Stimulated activated naive B cell treated with anti-CD40 and anti-IgM and Interleukin-4, amounts not matched to agents 10 μg/mL and 1 μg/mL and 100 μg/mL, for 72 hours (primary cell): ENCODE measurements at regions not wholly inside any gene's neighbourhood (a gene's known extent, or its start where the extent isn't known, plus 50 kb on each side); places are given as distances from the start of the nearest gene placed in this dataset.

Experiments used
- ATAC-seq, 2 donors: fragments of 150-1000 bp; cut with Tn5 transposase; replicated peaks; 2 replicates each; pipeline ENCODE4 v1.10.0; 2021; ENCODE audit warnings: moderate library complexity in 1 of 2
- DNase-seq: peaks from one replicate; pipeline ENCODE4 v3.0.0; 2021
- H3K27ac Mint-ChIP-seq: one replicate; pipeline ENCODE4 v1.8.0; 2022; ENCODE audit warnings: mild to moderate bottlenecking, mixed read lengths
- H3K27me3 Mint-ChIP-seq, 2 donors: one replicate each; pipeline ENCODE4 v1.8.0; 2022; ENCODE audit warnings: mixed read lengths in 2 of 2
- H3K36me3 Mint-ChIP-seq, 2 donors: one replicate each; pipeline ENCODE4 v1.8.0; 2022; ENCODE audit warnings: mixed read lengths in 2 of 2, mild to moderate bottlenecking in 1 of 2
- H3K4me1 Mint-ChIP-seq, 2 donors: one replicate each; pipeline ENCODE4 v1.8.0; 2022; ENCODE audit warnings: mixed read lengths in 2 of 2, mild to moderate bottlenecking in 1 of 2
- H3K4me3 Mint-ChIP-seq, 2 donors: one replicate each; pipeline ENCODE4 v1.8.0; 2022; ENCODE audit warnings: mild to moderate bottlenecking in 2 of 2, mixed read lengths in 2 of 2, moderate library complexity in 1 of 2
- H3K9me3 Mint-ChIP-seq, 2 donors: one replicate each; pipeline ENCODE4 v1.8.0; 2022; ENCODE audit warnings: mixed read lengths in 2 of 2, mild to moderate bottlenecking in 1 of 2

- no peak for DNase-seq
- ATAC-seq, result no peak
- no peak overlapping the region for H3K27ac Mint-ChIP-seq
- H3K4me1 Mint-ChIP-seq, result no peaks in the 10 kb centered on the region
- H3K4me3 Mint-ChIP-seq, result no peak overlapping the region
- peaks cover 0 to 4% of the 10 kb centered on the region in 2 donors for H3K9me3 Mint-ChIP-seq
- no peaks in the 10 kb centered on the region for H3K36me3 Mint-ChIP-seq
- H3K27me3 Mint-ChIP-seq, result no peaks in the 10 kb centered on the region
Observed at GRCh38 chr16:55081622-55082590, 151.2 kb downstream of the IRX5 start.

GRCh38 chr16:55082591-55082976 lies 151.9 kb downstream of the IRX5 start:
- DNase-seq, result no peak
- Mint-ChIP-seq H3K4me1 (no peaks in the 10 kb centered on the region), H3K27me3 (no peaks in the 10 kb centered on the region), H3K36me3 (no peaks in the 10 kb centered on the region), H3K9me3 (peaks cover under 1 to 4% of the 10 kb centered on the region in 2 donors), H3K4me3 (no peak overlapping the region), H3K27ac (no peak overlapping the region)
- ATAC-seq, result no peak

DNA sequence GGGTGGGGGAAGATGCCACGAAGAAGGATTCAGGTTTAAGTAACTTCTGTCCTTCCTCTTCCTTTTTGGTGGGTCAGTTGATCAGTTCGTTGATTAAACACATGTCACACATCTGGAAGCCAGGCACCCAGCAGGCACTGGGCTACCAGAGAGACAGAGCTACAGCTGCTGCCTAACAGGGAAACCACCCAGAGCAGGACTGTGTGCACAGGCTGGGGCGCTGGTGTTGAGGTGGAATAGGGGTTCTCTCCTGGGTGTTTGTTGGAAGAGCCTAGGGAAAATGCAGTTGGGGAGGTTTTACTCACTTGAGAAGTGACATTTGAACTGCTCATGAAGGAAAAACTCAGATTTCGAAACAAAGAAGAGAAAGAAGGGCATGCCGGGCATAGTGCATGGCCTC lies 152.4 kb downstream of the IRX5 start:
- no peaks in the 10 kb centered on the region for H3K27me3 Mint-ChIP-seq
- no peak for ATAC-seq

DNA sequence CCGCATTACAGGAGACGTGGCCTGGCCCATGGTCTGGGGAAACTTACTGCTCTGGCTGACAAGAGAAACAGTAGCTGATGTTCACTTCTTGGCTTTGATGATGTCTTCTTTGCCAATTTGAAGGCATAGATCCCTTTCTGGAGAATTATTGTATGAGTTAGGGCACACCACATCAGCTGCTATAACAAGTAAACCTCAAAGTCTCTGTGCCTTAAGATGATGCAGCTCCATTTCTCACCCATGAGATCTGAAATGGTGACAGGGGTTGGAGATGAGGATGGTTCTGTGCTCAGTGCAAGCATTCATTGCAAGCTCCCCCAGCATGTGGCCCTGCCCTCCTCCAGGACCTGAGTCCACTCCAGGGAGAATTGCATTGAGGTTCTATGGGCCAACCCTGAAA lies 157.4 kb downstream of the IRX5 start:
- H3K27me3 Mint-ChIP-seq, result no peaks in the 10 kb centered on the region
- H3K4me1 Mint-ChIP-seq, result no peaks in the 10 kb centered on the region
- peaks cover 0 to 2% of the 10 kb centered on the region in 2 donors for H3K9me3 Mint-ChIP-seq
- H3K4me3 Mint-ChIP-seq, result no peak overlapping the region
- ATAC-seq (no peak), DNase-seq (no peak)
- no peaks in the 10 kb centered on the region for H3K36me3 Mint-ChIP-seq
- H3K27ac Mint-ChIP-seq, result no peak overlapping the region

More for the DNA sequence above, 152.4 kb downstream of the IRX5 start:
- Mint-ChIP-seq H3K4me3 (no peak overlapping the region), H3K36me3 (no peaks in the 10 kb centered on the region), H3K4me1 (no peaks in the 10 kb centered on the region), H3K9me3 (peaks cover 2 to 4% of the 10 kb centered on the region in 2 donors), H3K27ac (no peak overlapping the region)
- DNase-seq, result no peak

- H3K27me3 Mint-ChIP-seq, result no peaks in the 10 kb centered on the region
- no peak overlapping the region for H3K27ac Mint-ChIP-seq
- H3K4me1 Mint-ChIP-seq, result no peaks in the 10 kb centered on the region
- peaks cover 4 to 8% of the 10 kb centered on the region in 2 donors for H3K9me3 Mint-ChIP-seq
- ATAC-seq (no peak), DNase-seq (no peak)
- H3K36me3 Mint-ChIP-seq, result no peaks in the 10 kb centered on the region
- no peak overlapping the region for H3K4me3 Mint-ChIP-seq
Observed at GRCh38 chr16:55089600-55089999, 158.9 kb downstream of the IRX5 start.

GRCh38 chr16:55091213-55091870 lies 160.7 kb downstream of the IRX5 start:
- H3K4me3 Mint-ChIP-seq, result no peak overlapping the region

DNA sequence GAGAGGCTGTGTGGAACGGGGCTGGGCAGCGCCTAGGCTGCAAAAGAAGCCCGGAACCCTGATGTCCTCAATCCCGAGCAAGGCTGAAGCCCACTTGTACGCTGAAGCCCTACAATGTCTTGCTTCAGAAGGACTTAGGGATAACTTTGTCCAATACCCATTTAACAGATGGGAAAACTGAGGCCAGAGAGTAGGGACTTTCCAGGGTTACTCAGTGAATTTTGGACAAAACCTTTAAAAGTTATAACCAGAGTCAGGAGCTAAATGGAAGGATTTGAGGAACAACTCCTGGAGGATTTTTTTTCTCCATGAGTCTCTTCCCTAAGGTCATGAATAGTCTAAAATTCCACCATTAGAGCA lies 161.2 kb downstream of the IRX5 start:
- Mint-ChIP-seq H3K27me3 (no peaks in the 10 kb centered on the region), H3K27ac (no peak overlapping the region), H3K4me3 (no peak overlapping the region), H3K36me3 (no peaks in the 10 kb centered on the region), H3K9me3 (peaks cover 5 to 11% of the 10 kb centered on the region in 2 donors), H3K4me1 (no peaks in the 10 kb centered on the region)
- ATAC-seq, result no peak
- DNase-seq, result no peak

More at GRCh38 chr16:55091213-55091870, 160.7 kb downstream of the IRX5 start:
- H3K9me3 Mint-ChIP-seq, result peaks cover 5 to 11% of the 10 kb centered on the region in 2 donors
- DNase-seq, result no peak
- no peaks in the 10 kb centered on the region for H3K36me3 Mint-ChIP-seq
- H3K27ac Mint-ChIP-seq, result no peak overlapping the region
- no peaks in the 10 kb centered on the region for H3K27me3 Mint-ChIP-seq
- ATAC-seq, result no peak
- H3K4me1 Mint-ChIP-seq, result no peaks in the 10 kb centered on the region

DNA sequence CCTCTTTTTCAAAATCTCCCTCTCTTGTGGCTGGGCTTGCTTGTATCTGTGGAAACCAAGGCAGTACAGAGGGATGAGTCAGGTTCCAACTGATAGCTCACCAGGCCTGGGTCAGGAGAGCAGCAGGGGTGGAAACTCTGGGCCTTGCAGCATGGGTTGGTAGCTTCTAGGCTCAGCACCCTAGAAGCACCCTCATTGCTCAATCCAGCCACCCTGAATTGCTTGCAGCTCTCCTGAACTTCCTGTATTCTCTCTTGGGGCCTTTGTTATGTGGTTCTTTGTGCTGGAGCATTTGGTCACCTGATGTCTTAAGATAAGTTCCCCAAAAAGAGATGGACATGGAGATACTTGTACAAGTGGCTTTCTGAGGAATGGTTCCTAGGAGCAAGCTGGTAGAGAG lies 169.4 kb downstream of the IRX5 start:
- H3K9me3 Mint-ChIP-seq, result peaks cover 7 to 11% of the 10 kb centered on the region in 2 donors
- ATAC-seq, result no peak
- DNase-seq, result no peak
- H3K36me3 Mint-ChIP-seq, result no peaks in the 10 kb centered on the region
- H3K27ac Mint-ChIP-seq, result no peak overlapping the region
- no peaks in the 10 kb centered on the region for H3K4me1 Mint-ChIP-seq
- no peak overlapping the region for H3K4me3 Mint-ChIP-seq
- H3K27me3 Mint-ChIP-seq, result peaks cover 0 to 9% of the 10 kb centered on the region in 2 donors

DNA sequence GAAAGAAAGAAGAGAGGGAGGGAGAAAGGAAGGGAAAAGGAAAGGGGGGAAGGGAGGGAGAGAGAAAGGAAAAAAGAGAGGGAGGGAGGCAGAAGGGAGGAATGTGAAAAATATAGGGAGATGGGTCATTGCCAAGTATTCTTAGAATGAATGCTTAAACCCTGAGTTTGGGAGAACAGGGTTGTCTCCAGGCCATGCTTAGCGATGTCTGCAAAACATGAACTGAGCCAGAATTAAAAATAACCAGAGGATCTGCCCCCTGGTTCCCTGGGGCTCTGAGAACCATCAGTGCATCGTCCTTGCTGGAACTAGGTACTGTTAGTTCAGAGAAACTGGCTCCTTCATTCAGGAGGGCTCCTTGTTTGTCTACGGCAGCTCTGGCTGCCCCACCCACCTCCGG lies 170.4 kb downstream of the IRX5 start:
- ATAC-seq, result no peak
- Mint-ChIP-seq H3K4me1 (no peaks in the 10 kb centered on the region), H3K27me3 (peaks cover 0 to 9% of the 10 kb centered on the region in 2 donors), H3K36me3 (no peaks in the 10 kb centered on the region), H3K4me3 (no peak overlapping the region), H3K27ac (no peak overlapping the region), H3K9me3 (peaks cover 7 to 11% of the 10 kb centered on the region in 2 donors)
- no peak for DNase-seq

DNA sequence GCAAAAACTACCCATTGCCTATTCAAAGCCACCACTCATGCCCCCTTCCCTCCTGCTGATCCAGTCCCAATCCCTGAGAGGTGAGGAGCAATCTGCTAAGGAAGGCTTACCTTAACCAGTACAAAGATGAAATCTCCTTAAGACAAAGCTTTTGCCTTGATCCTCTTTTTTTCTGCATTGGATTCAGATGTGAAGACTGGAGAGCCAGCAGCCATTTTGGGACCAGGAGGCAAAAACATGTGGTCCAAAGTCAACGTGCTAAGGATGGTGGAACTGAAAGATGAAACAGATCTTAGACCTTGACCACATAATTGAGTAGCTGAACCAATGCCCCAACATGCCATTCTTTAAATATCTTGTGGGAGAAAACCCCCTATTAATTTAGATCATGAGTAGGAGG lies 171.4 kb downstream of the IRX5 start:
- H3K4me1 Mint-ChIP-seq, result no peaks in the 10 kb centered on the region
- H3K27ac Mint-ChIP-seq, result no peak overlapping the region
- no peak overlapping the region for H3K4me3 Mint-ChIP-seq
- peaks cover 0 to 9% of the 10 kb centered on the region in 2 donors for H3K27me3 Mint-ChIP-seq
- no peaks in the 10 kb centered on the region for H3K36me3 Mint-ChIP-seq
- DNase-seq (no peak), ATAC-seq (no peak)
- peaks cover 7 to 11% of the 10 kb centered on the region in 2 donors for H3K9me3 Mint-ChIP-seq

GRCh38 chr16:55102531-55102930 lies 171.9 kb downstream of the IRX5 start:
- Mint-ChIP-seq H3K36me3 (no peaks in the 10 kb centered on the region), H3K4me3 (no peak overlapping the region), H3K27me3 (peaks cover 0 to 9% of the 10 kb centered on the region in 2 donors), H3K9me3 (peaks cover 7 to 10% of the 10 kb centered on the region in 2 donors), H3K4me1 (no peaks in the 10 kb centered on the region), H3K27ac (no peak overlapping the region)
- DNase-seq (no peak), ATAC-seq (no peak)

DNA sequence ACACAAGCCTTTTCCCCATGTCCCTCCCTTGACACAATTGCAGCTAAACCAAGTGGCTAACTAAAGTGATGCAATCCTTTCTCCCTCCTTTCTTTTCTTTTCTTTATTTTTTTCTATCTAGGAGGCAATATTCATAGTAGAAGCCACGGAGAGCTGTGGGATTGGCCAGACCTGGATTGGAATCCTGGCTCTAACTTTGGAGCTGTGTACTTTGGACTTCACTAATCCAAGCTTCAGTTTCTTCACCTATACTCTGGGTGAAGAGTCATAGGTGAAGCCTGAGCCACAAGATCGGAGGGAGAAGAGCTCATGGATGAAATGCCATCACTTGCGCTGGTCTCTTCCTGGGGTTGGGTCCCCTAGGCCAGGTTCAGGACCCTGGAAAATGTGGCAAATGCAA lies 177.2 kb downstream of the IRX5 start:
- no peak for ATAC-seq
- Mint-ChIP-seq H3K27ac (no peak overlapping the region), H3K9me3 (peaks cover 0 to 3% of the 10 kb centered on the region in 2 donors), H3K4me1 (no peaks in the 10 kb centered on the region), H3K4me3 (no peak overlapping the region), H3K36me3 (no peaks in the 10 kb centered on the region), H3K27me3 (no peaks in the 10 kb centered on the region)
- DNase-seq, result no peak

- ATAC-seq (no peak), DNase-seq (no peak)
- Mint-ChIP-seq H3K4me1 (no peaks in the 10 kb centered on the region), H3K27ac (no peak overlapping the region), H3K27me3 (peaks cover 0 to under 1% of the 10 kb centered on the region in 2 donors), H3K36me3 (no peaks in the 10 kb centered on the region), H3K4me3 (no peak overlapping the region), H3K9me3 (peaks cover 0 to 1% of the 10 kb centered on the region in 2 donors)
Observed at GRCh38 chr16:55113210-55113609, 182.5 kb downstream of the IRX5 start.

DNA sequence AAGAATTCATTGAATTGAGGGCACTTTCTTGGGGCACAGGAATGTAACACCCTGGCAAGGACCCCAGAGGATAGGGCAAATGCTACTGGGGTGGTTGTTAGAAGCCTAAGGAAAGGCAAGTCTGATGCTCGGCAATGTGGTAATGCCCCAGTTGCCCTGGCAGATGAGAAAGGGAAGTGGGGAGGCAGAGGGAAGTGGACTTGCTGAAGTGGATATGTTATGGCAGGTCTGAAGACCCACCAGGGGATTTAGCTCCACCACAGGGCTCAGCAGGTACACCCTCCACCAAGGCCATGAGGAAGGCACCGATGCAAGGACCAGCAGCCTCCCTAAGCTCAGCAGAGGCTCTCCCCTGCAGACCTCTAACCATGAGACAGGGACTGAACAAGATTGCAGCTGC lies 184.8 kb downstream of the IRX5 start:
- H3K4me1 Mint-ChIP-seq, result no peaks in the 10 kb centered on the region
- ATAC-seq (no peak), DNase-seq (no peak)
- H3K4me3 Mint-ChIP-seq, result no peak overlapping the region
- H3K27me3 Mint-ChIP-seq, result peaks cover 5 to 7% of the 10 kb centered on the region in 2 donors
- H3K9me3 Mint-ChIP-seq, result peaks cover 1 to 3% of the 10 kb centered on the region in 2 donors
- no peaks in the 10 kb centered on the region for H3K36me3 Mint-ChIP-seq
- H3K27ac Mint-ChIP-seq, result no peak overlapping the region
